SHP77 (cell line): ENCODE measurements at regions not wholly inside any gene's neighbourhood (a gene's known extent, or its start where the extent isn't known, plus 50 kb on each side); places are given as distances from the start of the nearest gene placed in this dataset.
A peak's percentile ranks its signal among the peaks of the same experiment; 100 is the strongest.

Experiments used
- DNase-seq, 2 experiments: peaks; one replicate each; lab custom pipeline; 2025; lab: John Stamatoyannopoulos, UW

GRCh38 chr7:20945451-20945850, 158.8 kb upstream of the SP8 start:
- DNase-seq: no peak

- no peak for DNase-seq
Observed at GRCh38 chr7:20952916-20953315, 166.2 kb upstream of the SP8 start.

GRCh38 chr7:20954711-20955619, 168.3 kb upstream of the SP8 start:
- no peak for DNase-seq

GRCh38 chr7:20958572-20958971, 171.9 kb upstream of the SP8 start:
- DNase-seq: peak in 1 of 2 experiments; percentile 18

GRCh38 chr7:20959281-20959680, 172.6 kb upstream of the SP8 start:
- no peak for DNase-seq

- DNase-seq: no peak
Observed at GRCh38 chr7:20963556-20964280, 177.0 kb upstream of the SP8 start.

GRCh38 chr7:20964281-20964918, 177.7 kb upstream of the SP8 start:
- DNase-seq: no peak

GRCh38 chr7:20971219-20971618, 184.5 kb upstream of the SP8 start:
- DNase-seq: no peak

GRCh38 chr7:20980232-20980631, 193.5 kb upstream of the SP8 start:
- DNase-seq: no peak

- no peak for DNase-seq
Observed at GRCh38 chr7:20980668-20981264, 194.1 kb upstream of the SP8 start.

- DNase-seq: no peak
Observed at GRCh38 chr7:20988340-20988739, 201.7 kb upstream of the SP8 start.

- DNase-seq: no peak
Observed at GRCh38 chr7:20991544-20991943, 204.9 kb upstream of the SP8 start.

- no peak for DNase-seq
Observed at GRCh38 chr7:20993693-20994092, 207.0 kb upstream of the SP8 start.

GRCh38 chr7:20998309-20998708, 211.6 kb upstream of the SP8 start:
- no peak for DNase-seq

GRCh38 chr7:21011153-21011552, 224.5 kb upstream of the SP8 start:
- no peak for DNase-seq

- DNase-seq: no peak
Observed at GRCh38 chr7:21013765-21014539, 227.3 kb upstream of the SP8 start.

- no peak for DNase-seq
Observed at GRCh38 chr7:21020667-21021066, 234.0 kb upstream of the SP8 start.

GRCh38 chr7:21023841-21024484, 237.3 kb upstream of the SP8 start:
- DNase-seq: no peak

- DNase-seq: no peak
Observed at GRCh38 chr7:21024485-21024867, 237.8 kb upstream of the SP8 start.

GRCh38 chr7:21028186-21028585, 241.5 kb upstream of the SP8 start:
- peak; percentile 83 to 88 for DNase-seq

- peak in 1 of 2 experiments; percentile 6 for DNase-seq
Observed at GRCh38 chr7:21028599-21028998, 241.9 kb upstream of the SP8 start.
